ENCODE measurements at regions not wholly inside any gene's neighbourhood (a gene's known extent, or its start where the extent isn't known, plus 50 kb on each side); places are given as distances from the start of the nearest gene placed in this dataset.
"Not testable (repeated sequence)": the region's sequence is repeated elsewhere in the genome, so short reads cannot be mapped to it uniquely, and the experiment has no call there.

- not testable (repeated sequence) for DNase-seq
Measured at GRCh38 chr1:224023122-224023521, 90.8 kb upstream of the FBXO28 start.

- DNase-seq = not testable (repeated sequence)
Measured at GRCh38 chr1:224022249-224022970, 91.5 kb upstream of the FBXO28 start.

- DNase-seq = not testable (repeated sequence)
Measured at GRCh38 chr1:224019866-224020265, 94.0 kb upstream of the FBXO28 start.

- DNase-seq = not testable (repeated sequence)
Measured at GRCh38 chr1:224015782-224016181, 98.1 kb upstream of the FBXO28 start.

- no peak for DNase-seq
Measured at GRCh38 chr1:224014330-224014649, 99.6 kb upstream of the FBXO28 start.

- DNase-seq = not testable (repeated sequence)
Measured at GRCh38 chr1:224013626-224014329, 100.1 kb upstream of the FBXO28 start.

GRCh38 chr1:224012807-224013434 is 101.0 kb upstream of the FBXO28 start:
- not testable (repeated sequence) for DNase-seq

- DNase-seq = not testable (repeated sequence)
Measured at GRCh38 chr1:224012162-224012561, 101.7 kb upstream of the FBXO28 start.

GRCh38 chr1:224011751-224012150 is 102.2 kb upstream of the FBXO28 start:
- DNase-seq = not testable (repeated sequence)

GRCh38 chr1:224011153-224011552 is 102.8 kb upstream of the FBXO28 start:
- DNase-seq = not testable (repeated sequence)

- DNase-seq = not testable (repeated sequence)
Measured at GRCh38 chr1:224005973-224006372, 107.9 kb upstream of the FBXO28 start.

- DNase-seq = peak; percentile 30
Measured at GRCh38 chr1:224004552-224005315, 109.2 kb upstream of the FBXO28 start.

GRCh38 chr1:224003896-224004295 is 110.0 kb upstream of the FBXO28 start:
- not testable (repeated sequence) for DNase-seq

GRCh38 chr1:224001757-224002156 is 112.2 kb upstream of the FBXO28 start:
- not testable (repeated sequence) for DNase-seq

- not testable (repeated sequence) for DNase-seq
Measured at GRCh38 chr1:223999761-224000160, 114.2 kb upstream of the FBXO28 start.

- DNase-seq = not testable (repeated sequence)
Measured at GRCh38 chr1:223998676-223999455, 115.0 kb upstream of the FBXO28 start.

GRCh38 chr1:223996376-223996775 is 117.5 kb upstream of the FBXO28 start:
- DNase-seq = not testable (repeated sequence)

GRCh38 chr1:223992456-223993246 is 121.3 kb upstream of the FBXO28 start:
- peak; percentile 99 for DNase-seq

- not testable (repeated sequence) for DNase-seq
Measured at GRCh38 chr1:223991297-223991857, 122.5 kb upstream of the FBXO28 start.

GRCh38 chr1:223961985-223962384 is 116.2 kb upstream of the TP53BP2 start:
- not testable (repeated sequence) for DNase-seq

- not testable (repeated sequence) for DNase-seq
Measured at GRCh38 chr1:223952801-223953200, 107.1 kb upstream of the TP53BP2 start.

All from stimulated activated naive CD4-positive, alpha-beta T cell treated with Interleukin-2 at 50 U/mL for 16 hours (primary cell).